NT2/D1 (cell line): ENCODE measurements at regions not wholly inside any gene's neighbourhood (a gene's known extent, or its start where the extent isn't known, plus 50 kb on each side); places are given as distances from the start of the nearest gene placed in this dataset.

Source experiments
- DNase-seq: peaks from one replicate; pipeline ENCODE4 v3.0.0-alpha.2; 2011; ENCODE audit warnings: low read depth, low spot score
- H3K27me3 ChIP-seq: 2 replicates; pipeline ENCODE4 v1.6.0; 2011; ENCODE audit warnings: mild to moderate bottlenecking; ENCODE audit not compliant: insufficient read length, insufficient read depth
- H3K36me3 ChIP-seq: 2 replicates; pipeline ENCODE4 v1.6.1; 2011; ENCODE audit warnings: mild to moderate bottlenecking, low read length, mixed read lengths; ENCODE audit not compliant: insufficient read depth, insufficient read length
- H3K4me1 ChIP-seq: 2 replicates; pipeline ENCODE4 v1.5.1; 2011; ENCODE audit not compliant: insufficient read depth, insufficient read length
- H3K4me3 ChIP-seq: 2 replicates; pipeline ENCODE4 v1.5.1; 2011; ENCODE audit warnings: low read depth; ENCODE audit not compliant: insufficient read length
- H3K9ac ChIP-seq: 2 replicates; pipeline ENCODE4 v1.6.0; 2011; ENCODE audit warnings: low read depth; ENCODE audit not compliant: insufficient read length
- H3K9me3 ChIP-seq: 2 replicates; pipeline ENCODE4 v1.5.1; 2011; ENCODE audit warnings: mild to moderate bottlenecking, low read length; ENCODE audit not compliant: insufficient read depth
- SUZ12 ChIP-seq: IDR thresholded peaks from 2 replicates; pipeline ENCODE4 v1.6.1; 2011; ENCODE audit not compliant: insufficient read length, insufficient read depth; ENCODE audit errors: extremely low read depth
- YY1 ChIP-seq: IDR thresholded peaks from 2 replicates; pipeline ENCODE4 v1.6.1; 2011; ENCODE audit not compliant: insufficient read length, insufficient read depth
- ZNF274 ChIP-seq: IDR thresholded peaks from 2 replicates; pipeline ENCODE4 v1.6.1; 2011; ENCODE audit warnings: mild to moderate bottlenecking, low read depth, low read length

- Histone ChIP-seq H3K4me3 (no peak overlapping the region), H3K4me1 (no peaks in the 10 kb centered on the region), H3K9me3 (peaks cover 23% of the 10 kb centered on the region), H3K36me3 (no peaks in the 10 kb centered on the region), H3K27me3 (no peaks in the 10 kb centered on the region), H3K9ac (no peak overlapping the region)
- TF ChIP-seq ZNF274 = no peak
- TF ChIP-seq YY1 = no peak
- no peak for TF ChIP-seq SUZ12
- no peak for DNase-seq
Measured at GRCh38 chr6:68040780-68041179, 594.3 kb upstream of the ADGRB3 start.

GRCh38 chr6:68040312-68040778 is 594.7 kb upstream of the ADGRB3 start:
- H3K36me3 ChIP-seq = no peaks in the 10 kb centered on the region
- no peak overlapping the region for H3K9ac ChIP-seq
- DNase-seq = no peak
- H3K4me1 ChIP-seq = no peaks in the 10 kb centered on the region
- no peak overlapping the region for H3K4me3 ChIP-seq
- H3K9me3 ChIP-seq = peaks cover 23% of the 10 kb centered on the region
- no peaks in the 10 kb centered on the region for H3K27me3 ChIP-seq
- TF ChIP-seq YY1 = no peak
- no peak for TF ChIP-seq SUZ12
- no peak for TF ChIP-seq ZNF274

GRCh38 chr6:68039641-68040311 is 595.3 kb upstream of the ADGRB3 start:
- DNase-seq = peak; percentile 25
- no peaks in the 10 kb centered on the region for H3K27me3 ChIP-seq
- H3K36me3 ChIP-seq = no peaks in the 10 kb centered on the region
- H3K4me1 ChIP-seq = no peaks in the 10 kb centered on the region
- TF ChIP-seq YY1 (no peak), SUZ12 (no peak), ZNF274 (no peak)
- H3K9ac ChIP-seq = no peak overlapping the region
- H3K9me3 ChIP-seq = peaks cover 27% of the 10 kb centered on the region
- H3K4me3 ChIP-seq = no peak overlapping the region

GRCh38 chr6:68038815-68039408 is 596.2 kb upstream of the ADGRB3 start:
- TF ChIP-seq SUZ12 (no peak), YY1 (no peak), ZNF274 (no peak)
- DNase-seq = peak; percentile 51
- Histone ChIP-seq H3K4me3 (no peak overlapping the region), H3K36me3 (no peaks in the 10 kb centered on the region), H3K9ac (no peak overlapping the region), H3K27me3 (no peaks in the 10 kb centered on the region), H3K9me3 (peaks cover 30% of the 10 kb centered on the region), H3K4me1 (no peaks in the 10 kb centered on the region)

- no peak overlapping the region for H3K9ac ChIP-seq
- H3K4me1 ChIP-seq = no peaks in the 10 kb centered on the region
- no peak overlapping the region for H3K4me3 ChIP-seq
- TF ChIP-seq YY1 = no peak
- no peak for TF ChIP-seq SUZ12
- no peak for TF ChIP-seq ZNF274
- peaks cover 14% of the 10 kb centered on the region for H3K9me3 ChIP-seq
- no peaks in the 10 kb centered on the region for H3K36me3 ChIP-seq
- DNase-seq = no peak
- H3K27me3 ChIP-seq = no peaks in the 10 kb centered on the region
Measured at GRCh38 chr6:68032217-68032616, 602.9 kb upstream of the ADGRB3 start.

GRCh38 chr6:68031054-68031453 is 604.0 kb upstream of the ADGRB3 start:
- Histone ChIP-seq H3K9ac (no peak overlapping the region), H3K4me3 (no peak overlapping the region), H3K9me3 (peaks cover 6% of the 10 kb centered on the region; the same call in 1 of the 2 replicates), H3K27me3 (no peaks in the 10 kb centered on the region), H3K4me1 (no peaks in the 10 kb centered on the region), H3K36me3 (no peaks in the 10 kb centered on the region)
- no peak for TF ChIP-seq ZNF274
- no peak for TF ChIP-seq YY1
- TF ChIP-seq SUZ12 = no peak
- DNase-seq = no peak

GRCh38 chr6:68026483-68026882 is 608.6 kb upstream of the ADGRB3 start:
- no peaks in the 10 kb centered on the region for H3K4me1 ChIP-seq
- TF ChIP-seq YY1 (no peak), ZNF274 (no peak), SUZ12 (no peak)
- DNase-seq = no peak
- no peaks in the 10 kb centered on the region for H3K27me3 ChIP-seq
- H3K4me3 ChIP-seq = no peak overlapping the region
- no peak overlapping the region for H3K9ac ChIP-seq
- no peaks in the 10 kb centered on the region for H3K9me3 ChIP-seq
- no peaks in the 10 kb centered on the region for H3K36me3 ChIP-seq
